ENCODE measurements at regions not wholly inside any gene's neighbourhood (a gene's known extent, or its start where the extent isn't known, plus 50 kb on each side); places are given as distances from the start of the nearest gene placed in this dataset.

GRCh38 chr17:79439493-79439892 is 171.4 kb downstream of the RBFOX3 start:
- Histone ChIP-seq H3K4me3 (no peak overlapping the region), H3K27me3 (peaks cover 0 to 57% (median 3%) of the 10 kb centered on the region in 9 donors), H3K4me1 (no peaks in the 10 kb centered on the region), H3K27ac (no peak overlapping the region), H3K9me3 (no peaks in the 10 kb centered on the region), H3K36me3 (no peaks in the 10 kb centered on the region)
- WGBS, 4 donors = 90 to 97% (median 93%) methylated on average over 6 of the region's 6 CpGs
- ATAC-seq (no peak), DNase-seq (no peak)
- TF ChIP-seq CTCF (IDR thresholded peaks at IDR 0.05) = no peak
- TF ChIP-seq POLR2A (IDR thresholded peaks at IDR 0.05) = no peak
- intact Hi-C loops (cut with DNase I) = no loop called here

GRCh38 chr17:79438546-79439334 is 172.1 kb downstream of the RBFOX3 start:
- 60 to 68% (median 67%) methylated on average over 23 of the region's 23 CpGs for WGBS, 4 donors
- intact Hi-C loops (cut with DNase I) = no loop called here
- H3K4me3 ChIP-seq = no peak overlapping the region
- no peak overlapping the region for H3K27ac ChIP-seq
- H3K27me3 ChIP-seq = peaks cover 0 to 64% (median 3%) of the 10 kb centered on the region in 9 donors
- no peaks in the 10 kb centered on the region for H3K4me1 ChIP-seq
- no peaks in the 10 kb centered on the region for H3K36me3 ChIP-seq
- no peak for ATAC-seq
- DNase-seq = no peak
- TF ChIP-seq POLR2A (IDR thresholded peaks at IDR 0.05) (no peak), CTCF (IDR thresholded peaks at IDR 0.05) (no peak)
- H3K9me3 ChIP-seq = no peaks in the 10 kb centered on the region

GRCh38 chr17:79438058-79438457 is 172.8 kb downstream of the RBFOX3 start:
- H3K36me3 ChIP-seq = no peaks in the 10 kb centered on the region
- intact Hi-C loops (cut with DNase I) = no loop called here
- DNase-seq = no peak
- no peak overlapping the region for H3K4me3 ChIP-seq
- H3K9me3 ChIP-seq = no peaks in the 10 kb centered on the region
- no peak for ATAC-seq
- H3K27ac ChIP-seq = no peak overlapping the region
- 56 to 70% (median 60%) methylated on average over 4 of the region's 4 CpGs for WGBS, 4 donors
- H3K4me1 ChIP-seq = no peaks in the 10 kb centered on the region
- TF ChIP-seq POLR2A (IDR thresholded peaks at IDR 0.05) (no peak), CTCF (IDR thresholded peaks at IDR 0.05) (no peak)
- H3K27me3 ChIP-seq = peaks cover 0 to 71% (median 3%) of the 10 kb centered on the region in 9 donors

- no peak for TF ChIP-seq POLR2A (IDR thresholded peaks at IDR 0.05)
- TF ChIP-seq CTCF (IDR thresholded peaks at IDR 0.05) = no peak
- Histone ChIP-seq H3K9me3 (no peaks in the 10 kb centered on the region), H3K27me3 (peaks cover 0 to 71% (median 3%) of the 10 kb centered on the region in 9 donors), H3K4me3 (no peak overlapping the region), H3K36me3 (no peaks in the 10 kb centered on the region), H3K4me1 (no peaks in the 10 kb centered on the region), H3K27ac (no peak overlapping the region)
- intact Hi-C loops (cut with DNase I) = no loop called here
- WGBS, 4 donors = 58 to 75% (median 71%) methylated on average over 9 to 11 of the region's 11 CpGs
- ATAC-seq (no peak), DNase-seq (no peak)
Observed at GRCh38 chr17:79437081-79437480, 173.8 kb downstream of the RBFOX3 start.
